Osteocyte (in vitro differentiated cells): ENCODE measurements at regions not wholly inside any gene's neighbourhood (a gene's known extent, or its start where the extent isn't known, plus 50 kb on each side); places are given as distances from the start of the nearest gene placed in this dataset.
A peak's percentile ranks its signal among the peaks of the same experiment; 100 is the strongest.

Experiments used
- DNase-seq: peaks from one replicate; pipeline ENCODE4 v3.0.0; 2021; ENCODE audit warnings: mixed read lengths; ENCODE audit not compliant: unreplicated experiment; ENCODE audit errors: extremely low spot score
- H3K27ac Mint-ChIP-seq: one replicate; pipeline ENCODE4 v1.8.0; 2021; ENCODE audit warnings: mild to moderate bottlenecking, mixed read lengths; ENCODE audit not compliant: unreplicated experiment
- H3K27me3 Mint-ChIP-seq: one replicate; pipeline ENCODE4 v1.8.0; 2021; ENCODE audit warnings: mixed read lengths; ENCODE audit not compliant: unreplicated experiment
- H3K36me3 Mint-ChIP-seq: one replicate; pipeline ENCODE4 v1.8.0; 2021; ENCODE audit warnings: mixed read lengths; ENCODE audit not compliant: unreplicated experiment
- H3K4me1 Mint-ChIP-seq: one replicate; pipeline ENCODE4 v1.8.0; 2021; ENCODE audit warnings: mixed read lengths; ENCODE audit not compliant: unreplicated experiment
- H3K4me3 Mint-ChIP-seq: one replicate; pipeline ENCODE4 v1.8.0; 2021; ENCODE audit warnings: mild to moderate bottlenecking, moderate library complexity, mixed read lengths; ENCODE audit not compliant: unreplicated experiment
- H3K9me3 Mint-ChIP-seq: one replicate; pipeline ENCODE4 v1.8.0; 2021; ENCODE audit warnings: mixed read lengths; ENCODE audit not compliant: unreplicated experiment
- TF ChIP-seq, protein P1 (sequence below): fragments of 200-600 bp; sonication (generic); IDR thresholded peaks from 2 replicates; pipeline ENCODE4 v1.5.0; 2021; ENCODE audit warnings: antibody characterized with exemption, mild to moderate bottlenecking, moderate library complexity

DNA sequence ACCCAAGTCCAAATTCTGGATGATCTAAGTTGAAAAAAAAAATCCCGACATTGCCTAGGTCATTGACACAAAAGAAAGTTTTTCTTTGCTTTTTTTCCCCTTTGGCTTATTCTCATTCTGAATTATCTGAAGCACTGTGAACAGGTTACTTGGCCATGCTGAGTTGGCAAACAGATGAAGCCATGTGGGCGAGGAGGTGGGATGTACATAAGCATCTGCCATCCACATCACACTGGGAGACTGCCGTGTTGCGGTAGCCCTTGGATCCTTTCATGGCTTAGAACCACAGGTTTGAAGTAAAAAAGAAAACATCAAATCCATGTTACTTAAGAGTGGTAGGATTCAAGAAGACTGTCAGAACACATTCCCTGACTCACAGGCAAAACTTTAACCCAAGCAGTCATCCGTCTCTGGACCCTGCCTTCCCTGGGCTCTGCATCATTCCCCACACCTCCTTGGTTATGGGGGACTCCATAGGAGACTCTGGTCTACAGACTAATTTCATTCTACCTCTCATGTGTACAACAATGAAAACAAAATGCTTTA is 242.5 kb upstream of the SERP2 start:
- H3K36me3 Mint-ChIP-seq: no peaks in the 10 kb centered on the region
- no peak overlapping the region for H3K27ac Mint-ChIP-seq
- H3K4me3 Mint-ChIP-seq: no peak overlapping the region
- H3K9me3 Mint-ChIP-seq: no peaks in the 10 kb centered on the region
- TF ChIP-seq, protein P1, sequence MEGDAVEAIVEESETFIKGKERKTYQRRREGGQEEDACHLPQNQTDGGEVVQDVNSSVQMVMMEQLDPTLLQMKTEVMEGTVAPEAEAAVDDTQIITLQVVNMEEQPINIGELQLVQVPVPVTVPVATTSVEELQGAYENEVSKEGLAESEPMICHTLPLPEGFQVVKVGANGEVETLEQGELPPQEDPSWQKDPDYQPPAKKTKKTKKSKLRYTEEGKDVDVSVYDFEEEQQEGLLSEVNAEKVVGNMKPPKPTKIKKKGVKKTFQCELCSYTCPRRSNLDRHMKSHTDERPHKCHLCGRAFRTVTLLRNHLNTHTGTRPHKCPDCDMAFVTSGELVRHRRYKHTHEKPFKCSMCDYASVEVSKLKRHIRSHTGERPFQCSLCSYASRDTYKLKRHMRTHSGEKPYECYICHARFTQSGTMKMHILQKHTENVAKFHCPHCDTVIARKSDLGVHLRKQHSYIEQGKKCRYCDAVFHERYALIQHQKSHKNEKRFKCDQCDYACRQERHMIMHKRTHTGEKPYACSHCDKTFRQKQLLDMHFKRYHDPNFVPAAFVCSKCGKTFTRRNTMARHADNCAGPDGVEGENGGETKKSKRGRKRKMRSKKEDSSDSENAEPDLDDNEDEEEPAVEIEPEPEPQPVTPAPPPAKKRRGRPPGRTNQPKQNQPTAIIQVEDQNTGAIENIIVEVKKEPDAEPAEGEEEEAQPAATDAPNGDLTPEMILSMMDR: no peak
- no peak for DNase-seq
- no peaks in the 10 kb centered on the region for H3K27me3 Mint-ChIP-seq
- H3K4me1 Mint-ChIP-seq: peaks cover 8% of the 10 kb centered on the region

DNA sequence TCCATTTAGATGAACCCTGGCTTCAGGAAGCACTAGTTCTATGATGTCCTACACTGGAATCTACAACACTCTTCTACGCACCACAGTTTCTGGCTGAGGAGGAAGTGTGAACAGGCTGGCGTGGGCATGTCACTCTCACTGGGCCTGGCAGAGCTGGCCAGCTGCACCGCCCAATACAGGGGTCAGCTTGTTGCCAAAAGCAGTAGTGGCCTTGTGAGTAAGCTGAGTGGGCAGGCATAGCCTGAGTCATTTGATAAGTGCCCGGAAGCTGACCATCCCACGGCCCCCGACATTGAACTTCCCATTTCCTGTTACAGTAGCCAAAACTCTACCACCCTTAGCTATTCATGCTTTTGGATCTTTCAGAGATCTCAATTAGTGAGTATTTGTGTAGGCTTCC is 240.9 kb upstream of the SERP2 start:
- DNase-seq: no peak
- no peaks in the 10 kb centered on the region for H3K9me3 Mint-ChIP-seq
- no peak overlapping the region for H3K4me3 Mint-ChIP-seq
- H3K27ac Mint-ChIP-seq: no peak overlapping the region
- H3K36me3 Mint-ChIP-seq: no peaks in the 10 kb centered on the region
- TF ChIP-seq, protein P1: no peak
- peaks cover 8% of the 10 kb centered on the region for H3K4me1 Mint-ChIP-seq
- H3K27me3 Mint-ChIP-seq: no peaks in the 10 kb centered on the region

DNA sequence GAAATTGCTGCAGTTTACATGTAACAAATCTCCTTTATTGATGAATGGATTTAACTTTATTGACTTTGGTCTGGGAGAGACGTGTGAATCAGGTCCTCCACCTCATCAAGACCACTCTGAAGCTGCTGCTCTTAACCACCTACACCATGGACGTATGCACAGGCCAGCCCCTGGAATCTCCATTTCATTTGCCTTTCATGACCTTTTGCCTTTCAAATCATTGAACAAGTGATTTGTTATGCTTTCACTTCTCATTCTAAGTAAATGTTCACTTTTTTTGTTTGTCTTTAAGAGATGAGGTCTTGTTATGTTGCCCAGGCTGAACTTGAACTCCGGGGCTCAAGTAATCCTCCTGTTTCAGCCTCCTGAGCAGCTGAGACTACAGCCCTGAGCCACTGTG is 240.0 kb upstream of the SERP2 start:
- Mint-ChIP-seq H3K27ac (no peak overlapping the region), H3K27me3 (no peaks in the 10 kb centered on the region), H3K4me3 (no peak overlapping the region), H3K9me3 (no peaks in the 10 kb centered on the region), H3K36me3 (no peaks in the 10 kb centered on the region), H3K4me1 (peaks cover 8% of the 10 kb centered on the region)
- no peak for DNase-seq
- TF ChIP-seq, protein P1: no peak

DNA sequence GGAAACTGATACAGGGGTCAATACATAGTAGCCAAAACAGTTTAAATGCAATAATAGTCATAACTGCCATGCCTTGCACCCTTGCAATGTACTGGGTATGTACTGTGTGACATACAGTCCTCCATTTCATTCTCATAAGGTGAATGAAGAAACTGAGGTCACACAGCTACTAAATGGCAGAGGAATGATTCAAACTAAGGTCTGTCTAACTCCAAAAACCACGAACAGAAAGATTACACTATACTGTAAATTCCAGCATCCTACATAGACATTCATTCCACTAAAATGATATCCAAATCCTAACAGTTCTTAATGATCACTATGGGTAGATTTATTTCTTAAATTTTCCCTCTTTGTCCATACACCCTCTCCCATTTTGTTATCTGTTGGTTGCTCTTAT is 238.1 kb upstream of the SERP2 start:
- H3K27me3 Mint-ChIP-seq: no peaks in the 10 kb centered on the region
- no peak overlapping the region for H3K4me3 Mint-ChIP-seq
- H3K9me3 Mint-ChIP-seq: no peaks in the 10 kb centered on the region
- no peak for DNase-seq
- TF ChIP-seq, protein P1: no peak
- no peak overlapping the region for H3K27ac Mint-ChIP-seq
- H3K4me1 Mint-ChIP-seq: peaks cover 8% of the 10 kb centered on the region
- no peaks in the 10 kb centered on the region for H3K36me3 Mint-ChIP-seq

DNA sequence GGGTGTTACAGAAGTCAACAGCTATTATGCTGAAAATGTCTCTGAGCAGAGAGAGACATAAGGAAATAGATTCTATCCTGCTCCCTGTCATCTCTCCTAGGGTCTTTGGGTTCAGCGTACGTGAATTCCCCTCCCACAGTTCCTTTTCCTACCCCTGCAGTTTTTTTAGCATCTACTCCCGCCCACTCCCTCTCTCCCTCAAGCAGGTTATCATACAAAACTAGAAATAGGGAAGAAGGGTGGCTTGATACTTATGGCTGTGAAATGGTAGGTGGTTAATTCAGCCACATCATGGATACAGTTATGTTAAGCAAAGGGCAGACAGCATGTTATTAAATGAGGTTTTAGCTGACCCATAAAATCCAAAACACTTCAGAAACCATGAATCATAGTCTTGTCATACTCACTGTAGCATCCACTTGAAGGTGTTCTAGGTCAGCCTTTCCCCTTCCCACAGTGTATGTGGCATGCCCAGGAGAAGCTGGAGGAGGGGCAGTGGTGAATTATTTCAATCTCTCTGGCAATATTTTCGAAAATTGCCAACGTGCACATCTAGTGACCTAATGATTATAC is 236.8 kb upstream of the SERP2 start:
- no peaks in the 10 kb centered on the region for H3K9me3 Mint-ChIP-seq
- no peak overlapping the region for H3K27ac Mint-ChIP-seq
- H3K27me3 Mint-ChIP-seq: no peaks in the 10 kb centered on the region
- H3K4me1 Mint-ChIP-seq: peaks cover 18% of the 10 kb centered on the region
- DNase-seq: peak; percentile 2
- no peak overlapping the region for H3K4me3 Mint-ChIP-seq
- TF ChIP-seq, protein P1: no peak
- H3K36me3 Mint-ChIP-seq: no peaks in the 10 kb centered on the region
